ENCODE measurements at regions not wholly inside any gene's neighbourhood (a gene's known extent, or its start where the extent isn't known, plus 50 kb on each side); places are given as distances from the start of the nearest gene placed in this dataset.

- H3K36me3 ChIP-seq, result no peaks in the 10 kb centered on the region
- no peak for TF ChIP-seq CTCF (IDR thresholded peaks at IDR 0.05)
- peaks cover 0 to 8% (median 0%) of the 10 kb centered on the region in 11 donors for H3K9me3 ChIP-seq
- intact Hi-C loops (cut with DNase I), result no loop called here
- DNase-seq (no peak), ATAC-seq (no peak)
- no peak overlapping the region for H3K4me3 ChIP-seq
- H3K4me1 ChIP-seq, result peaks cover 0 to 41% (median 9%) of the 10 kb centered on the region in 9 donors
- no peak overlapping the region for H3K27ac ChIP-seq
- H3K27me3 ChIP-seq, result peaks cover 0 to 30% (median 12%) of the 10 kb centered on the region in 7 donors
- WGBS, 2 donors, result 94% methylated on average over 6 of the region's 6 CpGs
Observed at GRCh38 chr12:13440844-13441243, 244.3 kb downstream of the EMP1 start.

GRCh38 chr12:13437541-13437940 lies 241.0 kb downstream of the EMP1 start:
- H3K27ac ChIP-seq, result no peak overlapping the region
- H3K27me3 ChIP-seq, result peaks cover 0 to 40% (median 12%) of the 10 kb centered on the region in 7 donors
- H3K4me3 ChIP-seq, result no peak overlapping the region
- no peaks in the 10 kb centered on the region for H3K36me3 ChIP-seq
- no peak for TF ChIP-seq CTCF (IDR thresholded peaks at IDR 0.05)
- WGBS, 2 donors, result 92 to 93% methylated on average over 4 of the region's 4 CpGs
- intact Hi-C loops (cut with DNase I), result no loop called here
- H3K9me3 ChIP-seq, result no peaks in the 10 kb centered on the region
- ATAC-seq (no peak), DNase-seq (no peak)
- H3K4me1 ChIP-seq, result peaks cover 0 to 26% (median 9%) of the 10 kb centered on the region in 9 donors

- intact Hi-C loops (cut with DNase I), result no loop called here
- WGBS, 2 donors, result 25 to 34% methylated on average over 11 of the region's 11 CpGs
Observed at GRCh38 chr12:13436696-13437391, 240.3 kb downstream of the EMP1 start.

GRCh38 chr12:13436182-13436581 lies 239.7 kb downstream of the EMP1 start:
- Histone ChIP-seq H3K36me3 (no peaks in the 10 kb centered on the region), H3K27me3 (peaks cover 0 to 34% (median 12%) of the 10 kb centered on the region in 7 donors), H3K4me3 (no peak overlapping the region), H3K27ac (no peak overlapping the region), H3K9me3 (no peaks in the 10 kb centered on the region), H3K4me1 (peaks cover 0 to 15% (median 9%) of the 10 kb centered on the region in 9 donors)
- no peak for TF ChIP-seq CTCF (IDR thresholded peaks at IDR 0.05)
- intact Hi-C loops (cut with DNase I), result no loop called here
- WGBS, 2 donors, result 24 to 33% methylated on average over 2 of the region's 2 CpGs
- no peak for DNase-seq
- no peak for ATAC-seq

More at GRCh38 chr12:13436696-13437391, 240.3 kb downstream of the EMP1 start:
- H3K27ac ChIP-seq, result no peak overlapping the region
- DNase-seq (peak in 1 of 2 donors; percentile 14), ATAC-seq (peak in 7 of 8 donors; percentile 14 to 87 (median 64))
- H3K36me3 ChIP-seq, result no peaks in the 10 kb centered on the region
- no peak for TF ChIP-seq CTCF (IDR thresholded peaks at IDR 0.05)
- no peak overlapping the region for H3K4me3 ChIP-seq
- H3K9me3 ChIP-seq, result no peaks in the 10 kb centered on the region
- peaks cover 0 to 40% (median 12%) of the 10 kb centered on the region in 7 donors for H3K27me3 ChIP-seq
- peaks cover 0 to 19% (median 9%) of the 10 kb centered on the region in 9 donors for H3K4me1 ChIP-seq
